Esophagus squamous epithelium (tissue), 4 donors: ENCODE measurements at regions not wholly inside any gene's neighbourhood (a gene's known extent, or its start where the extent isn't known, plus 50 kb on each side); places are given as distances from the start of the nearest gene placed in this dataset.

Source experiments
- POLR2A ChIP-seq, 4 donors: fragments of 450-650 bp; IDR thresholded peaks; one replicate each; pipeline ENCODE4 v1.6.1; 2017; ENCODE audit warnings: antibody characterized with exemption in 4 of 4, mild to moderate bottlenecking in 4 of 4, moderate library complexity in 3 of 4
- TF ChIP-seq, protein P1 (sequence below), 6 experiments: fragments of 450-650 bp in 4 of 6; fragments of 200-600 bp in 2 of 6; sonication (generic) in 2 of 6; IDR thresholded peaks; one replicate each; pipeline ENCODE4 v1.5.1; 2016 to 2019; ENCODE audit warnings: antibody characterized with exemption in 6 of 6, mild to moderate bottlenecking in 4 of 6, moderate library complexity in 4 of 6

DNA sequence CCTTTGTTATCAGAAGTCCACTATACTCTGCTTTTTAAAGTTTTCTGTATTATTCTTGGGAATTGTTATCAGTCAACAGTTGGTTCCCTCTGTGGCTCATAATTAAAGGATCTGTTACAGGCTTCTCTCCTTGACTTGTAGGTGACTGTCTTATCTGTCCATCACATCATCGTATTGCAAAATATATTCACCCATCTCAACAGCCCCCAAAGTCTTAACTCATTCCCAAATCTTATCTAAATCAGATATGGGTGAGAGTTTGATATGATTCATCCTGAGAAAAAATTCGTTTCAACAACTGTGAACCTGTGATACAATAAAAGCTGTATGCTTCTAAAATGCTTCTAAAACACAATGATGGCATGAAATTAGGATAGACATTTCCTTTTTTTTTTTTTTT lies 1245.6 kb upstream of the RAG2 start:
- TF ChIP-seq, protein P1, sequence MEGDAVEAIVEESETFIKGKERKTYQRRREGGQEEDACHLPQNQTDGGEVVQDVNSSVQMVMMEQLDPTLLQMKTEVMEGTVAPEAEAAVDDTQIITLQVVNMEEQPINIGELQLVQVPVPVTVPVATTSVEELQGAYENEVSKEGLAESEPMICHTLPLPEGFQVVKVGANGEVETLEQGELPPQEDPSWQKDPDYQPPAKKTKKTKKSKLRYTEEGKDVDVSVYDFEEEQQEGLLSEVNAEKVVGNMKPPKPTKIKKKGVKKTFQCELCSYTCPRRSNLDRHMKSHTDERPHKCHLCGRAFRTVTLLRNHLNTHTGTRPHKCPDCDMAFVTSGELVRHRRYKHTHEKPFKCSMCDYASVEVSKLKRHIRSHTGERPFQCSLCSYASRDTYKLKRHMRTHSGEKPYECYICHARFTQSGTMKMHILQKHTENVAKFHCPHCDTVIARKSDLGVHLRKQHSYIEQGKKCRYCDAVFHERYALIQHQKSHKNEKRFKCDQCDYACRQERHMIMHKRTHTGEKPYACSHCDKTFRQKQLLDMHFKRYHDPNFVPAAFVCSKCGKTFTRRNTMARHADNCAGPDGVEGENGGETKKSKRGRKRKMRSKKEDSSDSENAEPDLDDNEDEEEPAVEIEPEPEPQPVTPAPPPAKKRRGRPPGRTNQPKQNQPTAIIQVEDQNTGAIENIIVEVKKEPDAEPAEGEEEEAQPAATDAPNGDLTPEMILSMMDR (IDR thresholded peaks at IDR 0.05): no peak
- no peak for TF ChIP-seq POLR2A (IDR thresholded peaks at IDR 0.05)
